AG09309 (cell line): ENCODE measurements at regions not wholly inside any gene's neighbourhood (a gene's known extent, or its start where the extent isn't known, plus 50 kb on each side); places are given as distances from the start of the nearest gene placed in this dataset.

ENCODE experiments used
- DNase-seq: peaks from one replicate; pipeline ENCODE4 v3.0.0-alpha.2; 2010; ENCODE audit warnings: low read depth
- H3K4me3 ChIP-seq: 2 replicates; pipeline ENCODE4 v1.5.1; 2011; ENCODE audit warnings: mild to moderate bottlenecking, low read depth, low read length, moderate library complexity; ENCODE audit not compliant: control insufficient read depth
- CTCF ChIP-seq: IDR thresholded peaks from 2 replicates; pipeline ENCODE4 v1.5.1; 2011; ENCODE audit warnings: mild to moderate bottlenecking, low read depth, low read length, inconsistent platforms; ENCODE audit not compliant: insufficient read depth, control insufficient read depth; ENCODE audit errors: missing control alignments

- no peak for TF ChIP-seq CTCF
- DNase-seq = no peak
- no peak overlapping the region for H3K4me3 ChIP-seq
Measured at GRCh38 chrX:113370006-113370405, 529.4 kb upstream of the AMOT start.

- TF ChIP-seq CTCF = no peak
- no peak overlapping the region for H3K4me3 ChIP-seq
- DNase-seq = no peak
Measured at GRCh38 chrX:113369056-113369455, 528.4 kb upstream of the AMOT start.

- H3K4me3 ChIP-seq = no peak overlapping the region
- no peak for DNase-seq
- TF ChIP-seq CTCF = no peak
Measured at GRCh38 chrX:113353134-113353533, 512.5 kb upstream of the AMOT start.

- no peak for DNase-seq
- no peak for TF ChIP-seq CTCF
- H3K4me3 ChIP-seq = no peak overlapping the region
Measured at GRCh38 chrX:113330416-113330815, 489.8 kb upstream of the AMOT start.

- H3K4me3 ChIP-seq = no peak overlapping the region
- DNase-seq = no peak
- TF ChIP-seq CTCF = no peak
Measured at GRCh38 chrX:113315927-113316326, 475.3 kb upstream of the AMOT start.

- DNase-seq = no peak
- no peak overlapping the region for H3K4me3 ChIP-seq
- no peak for TF ChIP-seq CTCF
Measured at GRCh38 chrX:113305496-113305895, 464.9 kb upstream of the AMOT start.

GRCh38 chrX:113300580-113300979 lies 459.9 kb upstream of the AMOT start:
- DNase-seq = no peak
- H3K4me3 ChIP-seq = no peak overlapping the region
- no peak for TF ChIP-seq CTCF
